HG03097 (cell line): ENCODE measurements at regions not wholly inside any gene's neighbourhood (a gene's known extent, or its start where the extent isn't known, plus 50 kb on each side); places are given as distances from the start of the nearest gene placed in this dataset.
"Not testable (repeated sequence)": the region's sequence is repeated elsewhere in the genome, so short reads cannot be mapped to it uniquely, and the experiment has no call there.

Experiments used
- ATAC-seq: cut with Tn5 transposase; IDR thresholded peaks from one replicate; pipeline ENCODE4 v1.9.1; 2021; ENCODE audit not compliant: unreplicated experiment, low FRiP score

DNA sequence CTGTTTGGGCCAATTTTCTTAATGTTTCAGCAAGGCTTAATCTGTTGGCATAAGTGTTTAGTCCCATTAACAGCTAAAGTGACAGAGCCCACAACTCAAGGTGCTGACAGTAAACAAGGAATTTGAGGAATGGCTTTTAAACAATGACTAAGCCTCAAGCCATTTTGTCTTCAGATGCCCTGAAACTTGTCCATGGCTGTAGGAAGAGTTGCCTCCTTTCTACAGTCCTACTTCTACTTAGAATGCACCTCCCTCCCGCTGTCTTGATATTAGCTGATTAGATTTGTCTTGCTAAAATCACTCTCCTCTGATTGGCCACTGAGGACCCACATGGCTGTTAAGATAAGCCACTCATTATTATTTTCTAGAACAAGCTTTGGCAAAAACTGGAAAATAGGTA, 188.4 kb upstream of the OTX2 start:
- ATAC-seq = no peak

DNA sequence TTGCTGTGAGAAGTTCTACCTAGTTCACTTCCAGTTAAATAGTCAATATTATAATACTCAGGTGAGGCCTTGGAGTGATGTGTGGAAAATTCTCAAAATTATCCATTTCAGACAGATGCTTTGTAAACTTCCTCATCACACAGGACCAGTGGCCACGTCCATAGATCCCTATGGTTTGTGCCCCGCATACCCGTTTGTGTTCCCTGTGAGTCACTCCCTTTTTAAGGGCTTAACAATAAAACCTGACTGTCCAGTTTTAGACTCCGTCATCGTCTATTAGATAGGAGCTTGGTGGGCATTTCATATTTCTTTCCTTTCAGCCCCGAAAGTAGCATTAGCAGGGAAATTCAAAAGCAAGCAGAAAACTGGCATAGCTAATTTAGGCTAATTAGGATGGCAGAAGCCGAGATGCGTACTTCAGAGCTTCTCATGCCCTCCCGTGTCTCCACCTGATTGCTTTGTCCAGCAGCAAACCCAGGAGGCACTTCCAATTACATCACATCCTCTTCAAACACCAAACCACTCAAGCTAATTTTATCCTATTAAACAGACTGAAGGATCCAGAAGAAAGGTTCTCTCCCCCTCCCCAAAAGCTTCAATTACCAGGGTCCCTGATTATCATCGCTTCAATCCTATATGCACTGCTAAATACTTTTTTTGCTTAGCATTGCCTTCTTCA, 186.6 kb upstream of the OTX2 start:
- ATAC-seq = no peak

DNA sequence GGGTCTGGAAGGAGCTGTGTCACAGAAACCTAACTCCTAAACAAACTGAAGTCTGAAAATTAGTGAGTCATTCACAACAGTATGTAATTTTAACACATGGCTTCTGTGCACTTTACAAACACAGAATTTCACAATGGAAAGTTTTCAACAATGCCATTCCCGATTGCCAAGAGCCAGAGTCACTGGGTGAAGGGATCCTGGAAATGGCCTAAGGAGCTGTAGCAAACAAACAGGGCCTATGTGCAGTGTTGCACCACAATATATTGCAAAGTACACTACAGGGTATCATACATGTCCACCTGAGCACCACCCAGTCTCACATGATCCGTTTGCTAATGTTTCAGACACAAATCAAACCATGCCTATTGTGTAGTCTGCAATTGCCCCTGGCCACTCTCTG, 184.7 kb upstream of the OTX2 start:
- ATAC-seq = no peak

DNA sequence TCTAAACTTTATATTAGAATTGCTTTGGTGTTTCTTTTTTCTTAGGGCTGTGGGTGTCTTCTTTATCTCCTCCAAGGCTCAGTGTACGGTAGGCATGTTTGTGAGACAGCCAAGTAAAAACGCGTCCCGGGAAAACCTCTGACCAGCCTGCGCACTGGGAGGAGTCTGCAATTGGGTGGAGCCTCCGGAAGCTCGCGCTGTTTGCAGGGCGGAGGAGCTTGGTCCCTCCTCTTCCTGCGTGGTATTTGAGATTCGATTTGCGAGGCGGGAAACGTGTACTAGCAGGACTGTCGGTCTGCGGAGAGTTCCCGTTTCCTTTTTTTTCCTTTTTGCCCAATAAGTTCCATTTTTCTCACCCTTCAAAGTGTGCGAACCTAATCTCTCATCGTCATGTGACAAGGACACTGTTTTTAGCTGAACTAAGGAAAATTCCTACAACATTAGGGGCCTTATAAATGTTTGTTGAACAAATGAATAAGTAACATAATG, 182.1 kb upstream of the OTX2 start:
- no peak for ATAC-seq

DNA sequence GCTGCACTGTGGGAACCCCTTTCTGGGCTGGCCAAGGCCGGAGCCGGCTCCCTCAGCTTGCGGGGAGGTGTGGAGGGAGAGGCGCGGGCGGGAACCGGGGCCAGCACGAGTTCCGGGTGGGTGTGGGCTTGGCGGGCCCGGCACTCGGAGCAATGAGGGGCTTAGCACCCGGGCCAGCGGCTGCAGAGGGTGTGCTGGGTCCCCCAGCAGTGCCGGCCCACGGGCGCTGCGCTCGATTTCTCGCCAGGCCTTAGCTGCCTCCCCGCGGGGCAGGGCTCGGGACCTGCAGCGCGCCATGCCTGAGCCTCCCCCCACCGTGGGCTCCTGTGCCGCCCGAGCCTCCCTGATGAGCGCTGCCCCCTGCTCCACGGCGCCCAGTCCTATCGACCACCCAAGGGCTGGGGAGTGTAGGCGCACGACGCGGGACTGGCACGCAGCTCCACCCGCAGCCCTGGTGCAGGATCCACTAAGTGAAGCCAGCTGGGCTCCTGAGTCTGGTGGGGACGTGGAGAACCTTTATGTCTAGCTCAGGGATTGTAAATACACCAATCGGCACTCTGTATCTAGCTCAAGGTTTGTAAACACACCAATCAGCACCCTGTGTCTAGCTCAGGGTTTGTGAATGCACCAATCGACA, 180.8 kb upstream of the OTX2 start:
- ATAC-seq = not testable (repeated sequence)

DNA sequence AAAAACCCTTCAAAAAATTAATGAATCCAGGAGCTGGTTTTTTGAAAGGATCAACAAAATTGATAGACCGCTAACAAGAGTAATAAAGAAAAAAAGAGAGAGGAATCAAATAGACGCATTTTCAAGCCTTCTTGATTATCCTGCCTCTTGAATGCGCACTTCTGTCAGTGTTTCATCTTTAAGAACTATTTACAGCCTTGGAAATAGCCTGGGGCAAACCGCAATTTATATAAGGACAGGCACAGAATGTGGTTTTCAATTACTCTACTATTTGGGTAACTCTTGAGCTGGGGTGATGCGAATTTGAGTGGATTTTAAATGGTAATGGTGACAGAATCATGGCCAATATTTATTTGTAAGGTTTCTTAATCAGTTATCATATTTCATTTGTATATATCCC, 179.1 kb upstream of the OTX2 start:
- ATAC-seq = no peak

DNA sequence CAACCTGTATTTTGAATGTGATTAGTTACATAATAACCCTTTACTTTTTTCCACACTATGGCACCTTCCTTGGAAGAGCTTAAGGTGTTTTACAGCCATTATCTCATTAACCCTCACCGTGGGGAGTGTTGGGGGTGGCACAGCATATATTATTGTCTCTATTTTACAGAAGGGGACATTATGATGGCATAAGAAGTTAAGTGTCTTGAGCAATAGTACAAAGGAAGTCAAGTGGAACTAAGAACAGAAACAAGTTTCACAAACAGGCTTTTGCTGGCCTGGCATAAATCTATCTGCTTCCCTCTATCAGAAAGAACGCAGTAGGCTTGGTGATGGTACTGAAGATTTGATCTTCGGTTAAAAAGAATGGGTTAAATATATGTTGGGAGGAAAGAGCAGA, 169.7 kb upstream of the OTX2 start:
- no peak for ATAC-seq

DNA sequence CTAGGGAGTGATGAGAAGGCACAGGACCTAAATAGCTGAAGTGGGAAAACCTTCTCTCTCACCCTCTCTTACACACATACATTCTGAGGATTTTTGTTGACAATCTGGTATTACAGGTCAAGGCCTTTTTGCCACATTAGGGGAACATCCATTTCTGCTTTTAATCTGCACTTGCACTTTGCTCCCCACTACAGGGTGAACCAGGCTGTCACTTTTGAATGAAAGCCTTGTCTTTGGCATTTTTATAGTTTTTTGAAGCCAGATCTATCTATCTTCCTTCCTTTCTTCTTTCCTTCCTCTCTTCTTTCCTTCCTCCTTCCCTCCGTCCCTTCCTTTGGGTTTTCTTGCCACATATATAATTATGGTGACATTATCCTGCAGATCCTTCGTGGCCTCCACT, 165.9 kb upstream of the OTX2 start:
- ATAC-seq = no peak

DNA sequence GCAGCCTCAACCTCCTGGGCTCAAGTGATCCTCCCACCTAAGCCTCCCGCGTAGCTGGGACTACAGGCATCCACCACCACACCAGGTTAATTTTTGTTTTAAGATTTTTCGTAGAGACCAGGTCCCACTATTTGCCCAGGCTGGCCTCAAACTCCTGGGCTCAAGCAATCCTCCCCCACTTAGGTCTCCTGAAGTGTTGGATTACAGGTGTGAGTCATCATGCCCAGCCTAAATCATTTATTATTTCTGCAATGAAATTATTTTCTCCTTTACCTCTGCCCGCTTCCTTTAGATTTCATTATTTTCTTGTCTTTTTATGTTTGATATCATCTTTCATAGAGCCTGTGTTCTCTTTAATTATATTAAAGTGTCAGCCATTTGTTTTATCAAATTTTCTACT, 165.2 kb upstream of the OTX2 start:
- ATAC-seq = no peak

DNA sequence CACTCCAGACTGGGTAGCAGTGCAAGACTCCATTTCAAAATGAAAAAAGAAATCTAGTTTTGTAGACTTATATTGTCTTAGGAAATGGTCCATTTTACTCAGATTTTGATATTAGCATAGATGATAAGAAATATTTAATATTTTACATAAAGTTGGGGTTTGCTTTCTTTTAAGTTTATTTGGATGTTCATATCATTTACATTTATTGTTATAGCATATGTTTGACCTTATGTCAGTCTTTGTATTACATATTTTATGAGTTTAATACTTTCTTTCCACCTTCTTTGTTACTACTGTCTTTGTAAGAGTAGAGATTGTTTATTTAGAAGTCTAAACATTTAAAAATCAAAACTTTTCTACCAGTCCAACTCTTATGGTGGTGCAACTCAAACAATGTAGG, 162.7 kb upstream of the OTX2 start:
- ATAC-seq = no peak

DNA sequence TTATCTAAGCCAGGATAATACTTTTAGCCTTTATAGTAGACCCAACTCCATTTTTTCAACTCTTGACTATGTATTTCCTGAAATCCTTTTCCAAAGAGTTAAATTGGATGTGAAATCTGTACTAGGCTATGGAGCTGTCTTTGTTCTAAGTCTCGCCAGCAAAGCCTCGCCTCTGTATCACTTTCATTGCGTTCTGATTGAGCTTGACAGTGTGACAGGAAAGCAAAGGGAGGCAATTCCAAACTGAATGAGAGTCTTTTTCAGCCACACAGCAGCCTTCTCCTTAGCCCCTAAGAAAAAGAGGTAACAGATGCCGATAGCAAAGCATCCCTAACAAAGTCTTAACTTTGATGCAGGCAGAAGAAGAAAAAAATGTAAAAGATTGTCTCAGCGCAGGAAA, 154.6 kb upstream of the OTX2 start:
- ATAC-seq = no peak

DNA sequence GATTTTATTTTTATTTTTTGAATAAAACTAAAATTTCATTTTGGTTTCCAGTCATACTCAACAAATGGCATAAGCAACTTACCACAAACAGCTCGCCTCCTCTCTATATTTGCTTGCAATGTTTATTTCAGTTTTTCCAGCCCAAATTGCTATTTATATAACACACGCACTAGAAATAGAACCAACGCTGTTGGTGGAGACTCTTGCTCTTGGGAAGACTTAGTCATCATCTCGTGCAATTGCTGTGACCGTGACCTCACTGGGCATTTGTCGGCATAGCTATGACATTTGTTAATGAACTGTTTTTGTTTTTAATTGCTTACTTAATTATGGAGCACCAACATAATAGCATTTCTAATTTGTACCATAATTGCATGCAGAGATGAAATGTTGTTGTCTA, 153.1 kb upstream of the OTX2 start:
- ATAC-seq = no peak

DNA sequence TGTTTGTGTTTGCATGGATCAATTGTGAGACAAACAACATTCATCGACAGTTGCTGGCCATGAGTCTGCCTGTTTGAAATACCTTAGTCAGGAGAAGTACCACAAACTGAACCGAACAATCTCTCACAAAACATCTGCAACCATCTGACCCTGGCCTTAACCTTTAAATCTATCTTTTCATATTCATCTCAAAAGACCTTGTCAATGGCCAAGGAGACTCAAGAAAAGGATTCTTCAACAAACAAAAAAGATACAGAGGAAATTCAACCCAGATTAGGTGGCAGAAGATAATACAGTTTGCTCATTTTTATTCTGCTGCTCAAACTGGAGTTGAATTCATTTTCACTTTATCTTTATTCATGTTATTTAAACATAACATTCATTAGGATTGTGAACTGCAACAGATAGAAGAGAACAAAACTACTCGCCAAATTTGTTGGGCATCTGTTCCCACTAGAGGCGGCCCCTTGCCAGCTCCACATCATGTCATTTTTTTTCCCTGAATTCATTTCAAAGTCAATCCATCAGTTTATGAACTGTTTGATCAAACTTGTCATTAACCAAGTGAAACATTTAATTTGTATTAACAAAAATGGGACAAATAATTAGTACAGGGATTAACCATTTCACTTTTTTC, 152.3 kb upstream of the OTX2 start:
- ATAC-seq = no peak

DNA sequence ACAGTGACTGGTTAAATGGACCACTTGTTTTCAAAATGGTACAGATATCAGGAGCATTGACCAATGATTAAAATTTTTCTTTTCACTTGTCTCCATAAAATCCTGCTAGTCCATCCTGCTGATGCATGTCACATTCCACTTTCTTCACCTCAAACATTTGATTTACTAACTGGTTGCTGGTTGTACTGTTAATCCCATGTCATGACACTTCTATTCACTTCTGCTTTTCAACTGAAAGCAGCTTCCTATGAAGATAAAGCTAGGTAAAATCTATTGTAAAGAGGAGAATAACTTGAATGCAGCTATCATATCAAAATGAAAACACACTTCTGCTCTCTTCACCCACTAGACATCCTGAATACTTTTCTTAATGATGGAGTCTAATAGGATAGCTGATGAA, 149.6 kb upstream of the OTX2 start:
- ATAC-seq = no peak

DNA sequence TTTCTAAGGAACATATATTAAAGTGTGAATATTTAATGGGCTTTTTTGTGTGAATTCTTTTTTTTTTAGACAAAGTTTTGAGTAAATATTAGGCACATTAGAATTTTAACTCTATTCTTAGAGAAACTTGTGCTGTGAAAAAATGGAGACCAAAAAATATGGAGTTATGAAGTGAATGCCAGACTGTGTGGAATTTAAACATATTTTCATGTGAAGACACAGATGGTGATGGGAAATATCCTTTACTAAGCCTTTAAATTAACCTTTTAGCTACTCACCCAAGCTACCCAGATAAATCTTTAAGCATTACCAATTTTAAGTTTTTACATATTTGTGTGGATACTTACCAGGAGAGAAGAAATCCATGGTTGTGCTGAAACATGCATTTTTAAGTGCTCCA, 148.8 kb upstream of the OTX2 start:
- ATAC-seq = no peak

DNA sequence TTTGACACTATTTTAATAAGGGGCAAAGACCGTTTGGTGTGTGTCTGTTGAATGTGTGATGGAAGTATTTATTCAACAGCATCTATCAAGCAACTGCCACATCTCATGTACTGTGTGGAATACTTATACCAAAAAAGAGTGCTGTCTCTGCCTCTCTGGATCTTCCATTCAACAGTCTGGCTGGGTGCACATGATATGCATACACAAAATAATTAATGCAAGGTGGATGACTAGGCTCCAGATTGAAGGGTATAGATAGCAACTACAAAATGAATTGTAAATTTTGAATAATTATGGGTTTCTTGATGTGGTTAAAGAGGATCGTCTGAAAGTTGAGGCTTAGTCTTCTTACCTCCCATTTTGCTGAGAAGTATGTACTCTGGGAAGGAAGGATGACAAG, 145.9 kb upstream of the OTX2 start:
- no peak for ATAC-seq

DNA sequence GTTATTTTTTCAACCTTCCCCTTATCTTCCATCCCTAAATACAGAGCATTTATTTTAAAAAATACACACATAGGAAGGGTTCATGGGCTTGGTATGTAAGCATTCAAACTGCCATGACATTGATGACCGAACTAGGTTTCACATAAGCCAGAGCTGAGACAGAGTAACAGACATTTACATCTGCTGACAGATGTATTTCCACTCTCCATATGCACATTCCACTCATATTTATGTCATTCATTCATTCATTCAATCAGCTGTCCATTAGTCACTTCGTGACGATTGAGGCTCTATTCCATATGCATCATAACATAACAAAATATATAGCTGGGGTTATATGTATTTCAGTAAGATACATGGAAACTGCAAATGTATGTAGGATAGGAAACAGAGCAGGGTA, 145.5 kb upstream of the OTX2 start:
- no peak for ATAC-seq

DNA sequence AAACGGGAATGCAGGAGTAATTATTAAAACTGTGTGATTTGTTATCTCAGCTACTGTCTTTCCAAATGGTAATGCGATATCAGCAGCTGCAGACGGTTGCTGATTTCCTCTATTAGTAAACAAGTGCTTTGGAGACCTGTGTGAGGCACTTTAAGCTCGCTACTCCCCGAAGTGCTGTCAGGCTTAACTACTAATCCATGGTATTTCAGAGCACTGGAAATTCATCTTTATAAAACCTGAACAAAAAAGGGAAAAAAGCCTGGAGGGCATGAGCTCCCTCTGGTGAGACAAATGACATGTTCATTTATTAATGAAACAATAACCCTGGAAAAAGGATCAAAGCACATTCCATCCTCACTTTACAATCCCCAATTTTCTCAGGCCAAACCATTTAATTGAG, 143.6 kb upstream of the OTX2 start:
- no peak for ATAC-seq

DNA sequence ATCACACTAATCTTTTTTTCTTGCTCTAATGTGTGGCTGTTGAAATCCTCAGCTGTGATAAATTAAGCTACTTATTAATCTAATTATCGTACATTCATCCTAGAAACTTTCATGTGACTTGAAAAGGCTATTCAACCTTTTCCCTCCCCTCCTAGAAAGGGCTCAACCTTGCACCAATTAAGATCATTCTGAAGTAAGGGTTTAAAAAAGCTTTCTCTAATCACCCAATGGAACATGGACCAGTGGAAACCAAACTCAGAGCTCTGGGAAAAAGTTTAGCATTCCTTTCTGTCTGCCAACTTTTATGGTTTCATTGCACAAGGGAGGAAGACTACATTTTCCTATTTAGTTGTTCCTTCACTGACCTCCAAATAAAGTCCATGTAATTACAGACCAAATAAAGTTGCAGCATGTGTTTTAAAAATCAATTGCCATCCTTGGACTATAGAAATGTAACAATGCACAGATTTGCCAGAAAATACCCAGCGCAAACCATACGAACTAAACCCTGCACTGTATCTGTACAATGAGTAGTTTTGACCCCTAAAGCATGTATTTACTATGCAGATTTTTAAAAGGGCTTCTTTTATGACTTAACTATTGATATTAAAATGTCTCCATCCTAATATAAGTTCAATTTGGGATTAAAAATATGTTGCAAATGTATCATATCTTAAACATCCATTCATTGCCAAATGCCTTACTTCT, 142.6 kb upstream of the OTX2 start:
- ATAC-seq = no peak

DNA sequence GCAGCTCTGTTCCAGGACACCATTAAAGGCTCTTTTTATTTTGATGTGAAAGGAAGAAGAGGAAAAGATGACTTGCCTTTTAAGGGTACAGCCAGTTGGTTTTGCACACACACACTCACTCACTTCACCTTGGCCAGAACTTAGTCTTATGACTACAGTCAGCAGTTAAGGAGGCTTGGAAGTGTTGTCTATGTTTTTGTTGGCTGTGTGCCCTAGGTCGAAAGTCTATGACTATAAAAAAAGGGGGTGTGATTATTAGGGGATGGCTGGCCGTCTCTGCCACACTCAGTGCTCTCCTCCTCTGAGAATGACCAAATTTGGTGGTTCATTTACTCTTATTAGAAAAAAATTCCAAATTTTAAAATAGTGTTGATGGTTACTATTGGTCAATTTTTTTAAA, 139.5 kb upstream of the OTX2 start:
- no peak for ATAC-seq

DNA sequence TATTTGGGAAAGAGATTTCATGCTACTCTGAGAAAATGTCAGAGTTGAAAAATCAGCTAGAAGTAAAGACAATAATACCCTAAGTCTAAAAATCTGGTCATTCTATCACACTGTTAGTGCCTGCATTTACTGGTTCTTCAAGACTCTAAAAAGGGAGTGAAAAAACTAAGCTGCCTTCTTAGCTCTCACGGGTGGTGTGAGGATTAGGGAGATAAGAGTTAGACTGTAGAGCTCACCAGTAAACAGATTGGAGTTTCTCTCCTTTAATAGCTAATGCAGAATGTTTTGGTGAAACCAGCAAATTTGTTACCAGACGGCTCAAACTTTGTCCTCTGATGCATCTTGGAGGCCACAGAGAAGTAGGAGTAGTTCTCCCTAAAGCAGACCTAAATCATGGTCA, 135.0 kb upstream of the OTX2 start:
- ATAC-seq = no peak

DNA sequence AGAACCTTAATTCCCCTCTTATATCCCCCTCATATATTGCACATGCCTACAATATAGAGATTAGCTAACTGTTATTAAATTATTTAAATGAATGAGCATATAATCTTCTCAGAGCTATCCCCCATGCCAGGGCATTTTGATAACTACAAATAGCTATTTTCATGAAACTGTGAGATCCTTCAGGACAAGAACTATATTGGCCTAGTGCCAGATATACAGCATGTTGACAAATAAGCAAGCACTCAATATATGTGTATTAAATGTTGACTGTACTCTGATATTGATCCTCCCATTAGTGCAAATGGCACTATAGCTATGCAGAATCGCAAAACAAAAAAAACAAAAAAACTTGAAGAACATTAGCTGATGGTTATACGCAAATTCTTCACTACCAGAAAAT, 134.1 kb upstream of the OTX2 start:
- no peak for ATAC-seq
